Thymus (tissue), 11 donors: ENCODE measurements at regions not wholly inside any gene's neighbourhood (a gene's known extent, or its start where the extent isn't known, plus 50 kb on each side); places are given as distances from the start of the nearest gene placed in this dataset.

Source experiments
- DNase-seq, 9 donors: peaks; one replicate each; pipeline ENCODE4 v3.0.0-alpha.2; 2013; ENCODE audit warnings: low spot score in 9 of 9, low read depth in 6 of 9, missing footprints in 1 of 9
- H3K27ac ChIP-seq, 2 donors: one replicate each; pipeline ENCODE4 v1.5.1; 2013; ENCODE audit warnings: control low read depth in 1 of 2, low read depth in 1 of 2, low read length in 1 of 2, mild to moderate bottlenecking in 1 of 2, moderate library complexity in 1 of 2
- H3K27me3 ChIP-seq, 2 donors: one replicate each; pipeline ENCODE4 v1.5.1; 2013; ENCODE audit warnings: low read length in 1 of 2; ENCODE audit not compliant: control insufficient read depth in 2 of 2, insufficient read depth in 1 of 2
- H3K36me3 ChIP-seq, 2 donors: one replicate each; pipeline ENCODE4 v1.5.1; 2013; ENCODE audit warnings: low read length in 1 of 2, mild to moderate bottlenecking in 1 of 2, moderate library complexity in 1 of 2; ENCODE audit not compliant: control insufficient read depth in 2 of 2, insufficient read depth in 2 of 2
- H3K4me1 ChIP-seq, 2 donors: one replicate each; pipeline ENCODE4 v1.5.1; 2013; ENCODE audit warnings: low read length in 2 of 2; ENCODE audit not compliant: control insufficient read depth in 2 of 2, insufficient read depth in 2 of 2
- H3K4me3 ChIP-seq, 2 donors: one replicate each; pipeline ENCODE4 v1.5.1; 2013; ENCODE audit warnings: low read length in 2 of 2, control low read depth in 1 of 2, mild to moderate bottlenecking in 1 of 2
- H3K9me3 ChIP-seq, 2 donors: one replicate each; pipeline ENCODE4 v1.5.1; 2013; ENCODE audit warnings: low read length in 1 of 2, mild to moderate bottlenecking in 1 of 2; ENCODE audit not compliant: control insufficient read depth in 2 of 2, insufficient read depth in 1 of 2
- WGBS: extraction: QIAGEN DNeasy Blood & Tissue Kit; methylation state at CpG from one replicate; pipeline ENCODE4 v1.1.7; 2013; 5-methylcytosine and 5-hydroxymethylcytosine counted together
- donor health status: healthy.

GRCh38 chr4:28621591-28621990 is 1761.0 kb downstream of the STIM2 start:
- H3K27me3 ChIP-seq, result no peaks in the 10 kb centered on the region
- no peak overlapping the region for H3K4me3 ChIP-seq
- H3K9me3 ChIP-seq, result no peaks in the 10 kb centered on the region
- H3K27ac ChIP-seq, result no peak overlapping the region
- H3K36me3 ChIP-seq, result no peaks in the 10 kb centered on the region
- no peak for DNase-seq
- H3K4me1 ChIP-seq, result no peaks in the 10 kb centered on the region
- WGBS, result 79% methylated on average over 3 of the region's 3 CpGs

- no peaks in the 10 kb centered on the region for H3K4me1 ChIP-seq
- no peak overlapping the region for H3K4me3 ChIP-seq
- H3K9me3 ChIP-seq, result no peaks in the 10 kb centered on the region
- H3K27ac ChIP-seq, result no peak overlapping the region
- WGBS, result 90% methylated on average over 3 of the region's 3 CpGs
- H3K27me3 ChIP-seq, result no peaks in the 10 kb centered on the region
- DNase-seq, result no peak
- H3K36me3 ChIP-seq, result no peaks in the 10 kb centered on the region
These were observed 1776.3 kb downstream of the STIM2 start for GRCh38 chr4:28636971-28637370.

- H3K36me3 ChIP-seq, result no peaks in the 10 kb centered on the region
- 69% methylated on average over 2 of the region's 2 CpGs for WGBS
- DNase-seq, result no peak
- no peaks in the 10 kb centered on the region for H3K9me3 ChIP-seq
- H3K4me1 ChIP-seq, result no peaks in the 10 kb centered on the region
- no peak overlapping the region for H3K27ac ChIP-seq
- no peak overlapping the region for H3K4me3 ChIP-seq
- no peaks in the 10 kb centered on the region for H3K27me3 ChIP-seq
These were observed 1779.1 kb downstream of the STIM2 start for GRCh38 chr4:28639747-28640146.

- 75% methylated on average over 3 of the region's 3 CpGs for WGBS
- Histone ChIP-seq H3K9me3 (peaks cover 0 to 15% of the 10 kb centered on the region in 2 donors), H3K4me1 (no peaks in the 10 kb centered on the region), H3K27ac (no peak overlapping the region), H3K27me3 (no peaks in the 10 kb centered on the region), H3K4me3 (no peak overlapping the region), H3K36me3 (no peaks in the 10 kb centered on the region)
- DNase-seq, result no peak
These were observed 1794.0 kb downstream of the STIM2 start for GRCh38 chr4:28654618-28655017.

GRCh38 chr4:28665306-28665705 is 1804.7 kb downstream of the STIM2 start:
- Histone ChIP-seq H3K9me3 (no peaks in the 10 kb centered on the region), H3K36me3 (no peaks in the 10 kb centered on the region), H3K27me3 (no peaks in the 10 kb centered on the region)

GRCh38 chr4:28675582-28675981 is 1814.9 kb downstream of the STIM2 start:
- Histone ChIP-seq H3K27ac (no peak overlapping the region), H3K4me1 (no peaks in the 10 kb centered on the region), H3K36me3 (no peaks in the 10 kb centered on the region), H3K4me3 (no peak overlapping the region), H3K9me3 (no peaks in the 10 kb centered on the region), H3K27me3 (no peaks in the 10 kb centered on the region)
- DNase-seq, result no peak

More at GRCh38 chr4:28665306-28665705, 1804.7 kb downstream of the STIM2 start:
- 95% methylated on average over 1 of the region's 1 CpG for WGBS
- H3K27ac ChIP-seq, result no peak overlapping the region
- no peak overlapping the region for H3K4me3 ChIP-seq
- H3K4me1 ChIP-seq, result no peaks in the 10 kb centered on the region
- DNase-seq, result no peak

- no peak for DNase-seq
- H3K36me3 ChIP-seq, result no peaks in the 10 kb centered on the region
- no peaks in the 10 kb centered on the region for H3K27me3 ChIP-seq
- H3K4me1 ChIP-seq, result no peaks in the 10 kb centered on the region
- H3K4me3 ChIP-seq, result no peak overlapping the region
- H3K27ac ChIP-seq, result no peak overlapping the region
- H3K9me3 ChIP-seq, result no peaks in the 10 kb centered on the region
These were observed 1817.2 kb downstream of the STIM2 start for GRCh38 chr4:28677808-28678207.

GRCh38 chr4:28682847-28683246 is 1822.2 kb downstream of the STIM2 start:
- Histone ChIP-seq H3K36me3 (no peaks in the 10 kb centered on the region), H3K27ac (no peak overlapping the region), H3K4me1 (no peaks in the 10 kb centered on the region), H3K9me3 (no peaks in the 10 kb centered on the region), H3K4me3 (no peak overlapping the region), H3K27me3 (no peaks in the 10 kb centered on the region)
- DNase-seq, result no peak
- 81% methylated on average over 1 of the region's 1 CpG for WGBS

- Histone ChIP-seq H3K27me3 (no peaks in the 10 kb centered on the region), H3K36me3 (no peaks in the 10 kb centered on the region), H3K4me3 (no peak overlapping the region), H3K9me3 (no peaks in the 10 kb centered on the region), H3K27ac (no peak overlapping the region), H3K4me1 (no peaks in the 10 kb centered on the region)
- 61% methylated on average over 4 of the region's 4 CpGs for WGBS
- DNase-seq, result no peak
These were observed 1826.0 kb downstream of the STIM2 start for GRCh38 chr4:28686618-28687017.

- H3K36me3 ChIP-seq, result no peaks in the 10 kb centered on the region
- H3K27ac ChIP-seq, result no peak overlapping the region
- DNase-seq, result no peak
- H3K27me3 ChIP-seq, result no peaks in the 10 kb centered on the region
- H3K9me3 ChIP-seq, result no peaks in the 10 kb centered on the region
- WGBS, result 97% methylated on average over 1 of the region's 1 CpG
- H3K4me1 ChIP-seq, result no peaks in the 10 kb centered on the region
- no peak overlapping the region for H3K4me3 ChIP-seq
These were observed 1830.2 kb downstream of the STIM2 start for GRCh38 chr4:28690890-28691289.
